ENCODE measurements at regions not wholly inside any gene's neighbourhood (a gene's known extent, or its start where the extent isn't known, plus 50 kb on each side); places are given as distances from the start of the nearest gene placed in this dataset.
"Not testable (repeated sequence)": the region's sequence is repeated elsewhere in the genome, so short reads cannot be mapped to it uniquely, and the experiment has no call there.

- DNase-seq: no peak
Measured at GRCh38 chr11:23257556-23257955, 397.3 kb upstream of the CCDC179 start.

GRCh38 chr11:23263466-23263865 is 403.2 kb upstream of the CCDC179 start:
- DNase-seq: no peak

DNA sequence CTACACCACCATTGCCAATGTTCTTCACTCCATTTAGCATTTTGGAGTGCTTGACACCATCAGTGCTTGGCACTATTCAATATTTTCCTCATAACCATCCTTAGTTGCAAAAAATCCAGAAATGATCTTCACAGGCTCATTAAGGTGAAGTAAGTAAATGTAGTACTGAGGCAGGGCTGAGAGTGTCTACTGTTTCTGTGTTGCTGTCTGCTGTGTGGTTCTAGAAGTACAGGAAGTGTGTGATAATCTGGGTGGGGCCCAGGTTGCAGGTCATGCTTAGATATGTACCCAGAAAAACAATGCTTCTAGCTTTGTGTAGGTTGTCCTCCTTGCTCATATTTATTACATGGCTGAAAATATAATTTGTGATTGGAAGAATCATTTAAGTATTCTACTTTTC is 411.8 kb upstream of the CCDC179 start:
- DNase-seq: no peak

GRCh38 chr11:23278121-23278520 is 417.8 kb upstream of the CCDC179 start:
- DNase-seq: peak; percentile 69

DNA sequence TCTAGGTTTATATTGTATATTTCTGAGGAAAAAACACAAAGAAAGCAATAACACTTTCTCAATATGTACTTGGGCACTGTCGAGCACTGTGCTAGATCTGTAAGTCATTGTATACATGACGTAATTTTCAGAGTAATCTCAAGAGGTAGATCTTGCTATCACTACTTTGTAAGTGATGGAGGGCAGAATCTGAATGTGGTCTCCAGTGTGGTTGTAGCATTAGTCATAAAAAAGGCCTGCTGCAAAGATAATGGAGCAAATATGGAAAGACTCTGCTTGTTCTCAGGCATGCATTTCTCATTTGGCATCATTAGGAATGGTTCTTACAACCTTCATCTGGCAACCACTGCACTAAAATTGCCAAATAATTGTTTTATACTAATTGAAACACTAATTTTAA is 419.8 kb upstream of the CCDC179 start:
- peak; percentile 89 for DNase-seq

GRCh38 chr11:23283666-23284065 is 423.4 kb upstream of the CCDC179 start:
- no peak for DNase-seq

DNA sequence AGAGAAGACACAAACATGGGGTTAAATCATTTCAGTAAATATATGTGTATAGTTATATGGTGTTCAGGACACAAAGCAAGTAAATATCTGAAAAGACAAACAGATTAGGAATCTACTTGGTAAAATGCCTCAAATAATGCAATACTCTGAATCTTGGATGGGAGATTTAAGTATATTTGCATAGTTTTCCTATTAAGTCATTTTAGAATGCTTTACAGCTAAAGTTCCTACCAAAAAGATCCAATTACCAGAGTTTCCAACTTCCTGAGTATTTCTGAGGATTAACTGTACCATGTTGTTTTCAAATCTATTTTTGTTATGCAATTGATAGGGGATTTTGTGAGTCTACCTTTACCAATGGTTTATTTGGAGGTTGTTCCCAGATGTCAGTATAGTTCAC is 424.4 kb upstream of the CCDC179 start:
- no peak for DNase-seq

- peak; percentile 82 for DNase-seq
Measured at GRCh38 chr11:23288003-23288783, 427.9 kb upstream of the CCDC179 start.

GRCh38 chr11:23295241-23295640 is 435.0 kb upstream of the CCDC179 start:
- no peak for DNase-seq

GRCh38 chr11:23308041-23308440 is 447.8 kb upstream of the CCDC179 start:
- DNase-seq: no peak

DNA sequence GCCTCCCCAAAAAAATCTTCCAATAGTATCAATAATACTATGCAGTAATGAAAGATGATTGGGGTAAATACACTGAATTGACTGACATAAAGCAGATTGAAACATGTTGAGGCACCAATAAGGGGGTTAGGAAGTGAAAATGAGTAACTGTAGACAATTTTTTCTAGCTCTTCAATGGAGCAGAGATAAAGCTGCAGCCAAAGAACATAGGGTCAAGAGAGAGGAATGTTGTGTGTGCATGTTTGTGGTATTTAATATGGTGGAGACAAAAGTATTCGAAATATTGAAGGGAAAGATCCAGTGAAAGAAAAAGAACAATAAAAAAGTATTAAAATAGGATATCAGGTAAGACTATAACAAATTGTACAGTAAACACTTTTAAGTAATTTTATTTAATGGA is 450.0 kb upstream of the CCDC179 start:
- peak; percentile 64 for DNase-seq

- DNase-seq: peak; percentile 70
Measured at GRCh38 chr11:23311986-23312940, 452.0 kb upstream of the CCDC179 start.

DNA sequence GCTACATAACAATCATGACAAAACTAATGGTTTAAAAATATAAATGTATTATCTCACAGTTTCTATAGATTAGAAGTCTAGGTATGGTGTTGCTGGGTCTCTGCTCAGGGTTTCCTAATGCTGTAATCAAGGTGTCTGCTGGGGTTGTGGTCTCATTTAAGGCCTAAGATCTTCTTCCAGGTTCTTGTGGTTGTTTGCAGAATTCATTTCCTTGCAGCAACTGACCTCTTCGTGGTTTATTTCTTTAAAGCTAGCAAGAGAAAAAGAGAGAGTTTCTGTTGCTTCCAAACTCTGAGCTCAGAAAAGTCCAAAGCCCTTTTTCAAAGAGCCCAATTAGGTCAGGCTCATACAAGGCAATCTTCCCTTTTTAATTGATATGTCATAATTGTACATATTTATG is 452.7 kb upstream of the CCDC179 start:
- DNase-seq: peak; percentile 22

DNA sequence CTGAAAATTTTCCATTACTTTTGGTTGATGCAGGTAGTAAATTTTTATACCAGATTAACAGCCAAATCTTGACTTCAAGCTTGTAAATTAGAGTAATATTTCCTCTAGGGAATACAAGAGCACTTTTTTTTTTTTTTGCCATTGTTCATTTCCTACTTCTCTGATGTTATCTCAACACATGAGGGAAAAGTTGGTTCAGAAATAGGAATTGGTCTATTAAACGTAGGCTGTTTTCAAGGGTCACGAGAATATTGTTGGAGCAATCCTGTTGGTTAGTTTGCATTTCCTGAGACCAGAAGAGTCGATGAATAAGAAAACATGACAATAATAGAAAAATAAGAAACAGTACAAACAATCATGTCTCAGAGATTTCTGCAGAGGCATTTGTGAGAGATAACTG is 453.9 kb upstream of the CCDC179 start:
- no peak for DNase-seq

DNA sequence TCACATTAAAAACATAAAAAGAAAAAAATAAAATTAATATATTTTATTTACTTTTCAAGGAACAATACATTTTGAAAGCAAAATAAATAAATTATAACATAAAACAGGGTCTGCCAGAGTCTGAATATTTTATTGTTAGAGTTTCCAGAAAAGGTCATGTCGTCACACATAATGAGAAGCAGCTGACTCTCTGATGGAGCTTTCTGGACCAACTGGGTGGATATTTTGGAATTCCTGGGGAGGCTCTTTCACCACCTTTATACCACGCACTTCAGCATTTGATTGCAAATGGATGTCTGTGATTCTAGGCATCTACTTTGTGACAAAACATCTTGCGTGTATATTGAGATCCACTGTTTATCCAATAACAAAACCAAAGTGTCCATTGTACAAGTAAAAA is 455.0 kb upstream of the CCDC179 start:
- DNase-seq: no peak

DNA sequence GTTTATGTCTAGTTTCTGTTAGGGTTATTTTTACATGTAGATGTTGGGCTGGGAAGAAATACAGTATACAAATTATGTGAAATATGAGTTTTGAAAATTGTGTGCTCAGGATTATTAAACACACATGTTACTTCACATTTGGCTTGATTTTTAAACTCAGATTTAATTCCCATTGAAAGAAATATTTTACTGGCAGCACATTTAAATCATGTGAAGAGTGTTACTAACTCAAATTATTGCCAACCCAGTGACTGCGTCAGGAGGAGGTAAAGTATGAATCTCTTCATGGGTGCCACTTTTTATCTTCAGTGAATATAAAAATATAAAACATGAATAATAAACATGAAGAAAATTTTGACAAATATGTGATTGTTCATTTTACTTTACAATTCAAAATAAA is 457.5 kb upstream of the CCDC179 start:
- no peak for DNase-seq

- no peak for DNase-seq
Measured at GRCh38 chr11:23318670-23319069, 458.4 kb upstream of the CCDC179 start.

- peak; percentile 55 for DNase-seq
Measured at GRCh38 chr11:23320131-23320530, 459.9 kb upstream of the CCDC179 start.

DNA sequence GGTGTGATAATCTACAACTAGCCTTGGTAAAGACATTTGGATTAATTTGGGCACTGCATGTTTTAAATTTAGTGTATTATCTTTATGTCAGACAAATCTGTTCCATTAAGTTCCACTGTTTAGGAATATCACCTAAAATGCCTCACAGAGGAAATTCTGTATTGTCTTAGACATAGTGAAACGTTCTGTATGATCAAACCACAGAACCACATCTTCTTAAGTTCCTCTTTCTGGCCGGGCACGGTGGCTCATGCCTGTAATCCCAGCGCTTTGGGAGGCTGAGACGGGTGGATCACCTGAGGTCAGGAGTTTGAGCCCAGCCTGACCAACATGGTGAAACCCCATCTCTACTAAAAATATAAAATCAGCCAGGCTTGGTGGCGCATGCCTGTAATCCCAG is 475.3 kb upstream of the CCDC179 start:
- not testable (repeated sequence) for DNase-seq

- no peak for DNase-seq
Measured at GRCh38 chr11:23336961-23337360, 476.7 kb upstream of the CCDC179 start.

GRCh38 chr11:23353611-23354010 is 493.3 kb upstream of the CCDC179 start:
- no peak for DNase-seq

GRCh38 chr11:23359297-23359696 is 499.0 kb upstream of the CCDC179 start:
- DNase-seq: peak; percentile 87

- no peak for DNase-seq
Measured at GRCh38 chr11:23364076-23364475, 503.8 kb upstream of the CCDC179 start.

All from NCI-H226 (cell line).